NCI-H1417 (cell line): ENCODE measurements at regions not wholly inside any gene's neighbourhood (a gene's known extent, or its start where the extent isn't known, plus 50 kb on each side); places are given as distances from the start of the nearest gene placed in this dataset.

Experiments
- DNase-seq, 3 experiments: peaks; one replicate each; lab custom pipeline; 2025; lab: John Stamatoyannopoulos, UW

DNA sequence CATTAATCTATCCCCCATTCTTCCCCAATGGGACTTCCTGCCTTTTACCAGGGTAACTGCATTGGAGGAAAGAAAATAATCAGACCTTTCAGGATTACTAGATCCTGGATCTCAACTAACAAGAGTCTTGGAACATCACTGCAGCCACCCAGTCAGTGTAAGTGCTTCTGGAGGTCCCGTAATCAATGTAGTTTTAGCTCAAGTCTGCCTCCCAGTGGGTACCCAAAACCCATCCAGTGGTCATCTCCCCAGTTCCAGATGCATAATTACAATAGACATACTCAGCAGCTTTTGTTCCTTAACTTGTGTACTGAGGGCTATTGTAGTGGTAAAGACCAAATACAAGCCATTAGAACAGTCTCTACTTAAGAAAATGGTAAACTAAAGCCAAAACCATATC lies 319.1 kb downstream of the GPATCH2 start:
- no peak for DNase-seq

DNA sequence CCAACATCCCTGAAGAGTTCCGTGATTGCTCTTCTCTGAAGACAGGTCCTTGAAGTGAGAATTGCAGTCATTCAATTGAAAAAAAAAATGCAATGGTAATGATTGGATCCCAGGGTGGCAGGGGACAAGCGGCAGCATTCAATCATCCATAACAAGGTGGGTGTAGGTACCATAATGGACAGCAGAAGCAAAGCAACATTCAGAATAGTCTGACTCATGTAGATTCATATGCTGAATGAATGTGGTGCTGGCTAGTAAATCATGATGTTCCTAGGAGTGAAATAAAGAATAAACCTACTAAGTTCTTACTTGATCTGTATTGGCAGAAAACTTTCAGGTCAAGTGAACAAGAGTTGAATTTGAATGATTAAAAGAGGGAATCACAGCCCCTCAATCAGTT lies 319.6 kb downstream of the GPATCH2 start:
- no peak for DNase-seq

DNA sequence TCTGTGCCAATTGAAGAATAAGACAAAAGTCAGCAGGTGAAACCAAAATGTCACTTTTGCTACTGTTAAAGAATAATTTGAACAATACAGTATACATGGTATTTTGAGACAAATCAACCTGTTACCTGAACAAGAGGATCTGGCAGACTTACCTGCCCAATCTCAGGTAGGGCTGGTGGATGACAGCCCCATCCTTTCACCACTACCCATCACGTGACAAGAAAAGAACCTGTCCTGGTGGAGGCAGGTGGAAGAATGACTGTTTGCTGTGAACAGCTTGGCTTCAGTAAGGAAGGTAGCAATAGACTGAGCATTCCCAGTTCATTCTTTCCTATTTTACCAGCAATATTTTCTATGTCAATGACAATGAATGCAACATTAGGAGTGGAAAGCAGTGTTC lies 349.6 kb downstream of the GPATCH2 start:
- DNase-seq, result no peak

DNA sequence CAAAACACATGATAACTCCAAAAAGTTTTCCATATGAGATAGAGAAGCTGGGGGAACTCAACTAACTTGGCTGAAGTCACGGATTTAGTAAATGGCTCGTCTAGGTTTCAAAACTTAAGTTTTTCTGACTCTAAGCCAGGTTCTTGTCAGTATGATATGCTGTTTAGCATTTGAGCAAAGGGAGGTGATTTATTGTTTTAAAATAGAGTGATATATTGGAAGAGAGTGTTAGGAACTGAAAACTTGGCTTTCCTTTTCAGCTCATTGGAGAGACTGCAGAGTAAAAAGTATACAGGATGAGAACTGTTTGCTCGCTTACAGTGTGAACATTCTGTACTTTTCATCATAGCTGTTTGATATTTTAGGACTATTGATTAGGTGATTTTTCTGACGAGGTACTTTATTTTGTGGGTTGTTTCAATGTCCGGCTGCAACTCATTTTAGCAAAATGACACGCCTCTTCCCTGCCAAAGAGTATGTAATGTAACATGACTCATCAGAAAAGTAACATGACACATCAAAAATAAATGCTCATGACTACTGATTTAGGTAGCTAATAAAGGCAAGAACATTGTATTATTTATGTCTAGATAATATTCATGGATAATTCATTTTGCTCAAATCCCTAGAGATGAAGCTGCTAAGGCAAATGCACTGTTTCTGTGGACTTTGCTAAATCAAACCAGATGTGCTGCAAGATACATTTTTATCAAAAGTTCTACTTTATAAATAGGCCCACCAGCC lies 355.1 kb downstream of the GPATCH2 start:
- no peak for DNase-seq

DNA sequence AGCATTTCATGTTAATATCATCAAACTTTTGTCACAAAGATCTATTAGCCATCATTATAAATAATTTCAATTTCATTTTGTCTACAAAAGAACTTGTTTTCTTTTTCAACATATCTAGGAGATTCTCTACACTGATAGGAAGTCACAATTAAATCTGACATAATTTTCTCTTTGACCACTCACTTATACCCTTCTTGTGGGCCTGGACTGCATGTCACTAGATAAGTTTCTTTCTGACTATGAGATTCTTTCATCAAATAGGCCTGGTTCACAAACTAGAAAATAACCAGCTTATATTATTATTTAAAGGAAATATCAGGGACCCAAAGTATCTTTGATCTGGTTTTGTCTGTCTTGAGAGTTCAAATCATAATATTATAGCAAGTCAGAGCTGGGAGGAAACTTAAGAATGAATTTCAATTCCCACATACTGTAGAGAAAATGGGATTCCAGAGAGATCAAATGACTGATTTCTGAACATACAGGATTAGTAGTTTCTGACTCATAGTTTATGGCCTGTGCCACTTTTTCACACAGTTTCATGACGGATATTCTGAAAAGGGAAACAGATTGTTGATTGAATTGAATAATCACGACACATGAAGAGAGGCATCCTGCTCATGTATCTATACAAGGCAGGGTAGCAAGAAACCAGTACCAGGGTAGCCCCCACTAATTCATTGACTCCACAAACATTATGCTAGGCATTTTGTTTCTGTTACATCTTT lies 355.8 kb downstream of the GPATCH2 start:
- DNase-seq, result no peak

DNA sequence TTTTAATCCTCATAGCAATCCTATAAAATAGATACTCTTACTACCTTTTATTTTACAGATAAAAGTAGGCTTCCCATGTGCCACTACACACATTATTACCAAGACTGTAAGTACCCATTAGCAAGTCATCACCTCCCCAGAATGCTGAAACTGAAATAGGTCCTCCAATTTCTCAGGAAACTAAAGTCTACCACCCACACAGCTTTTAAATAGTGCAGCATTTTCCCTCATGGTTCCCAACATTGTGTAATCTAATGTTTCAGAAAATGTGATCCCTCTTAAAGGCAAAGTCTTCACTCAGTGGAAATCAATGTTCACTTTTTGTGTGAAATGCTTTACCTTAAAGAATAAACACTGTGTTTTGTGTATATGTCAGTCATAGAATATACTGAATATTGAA lies 356.5 kb downstream of the GPATCH2 start:
- DNase-seq, result no peak

DNA sequence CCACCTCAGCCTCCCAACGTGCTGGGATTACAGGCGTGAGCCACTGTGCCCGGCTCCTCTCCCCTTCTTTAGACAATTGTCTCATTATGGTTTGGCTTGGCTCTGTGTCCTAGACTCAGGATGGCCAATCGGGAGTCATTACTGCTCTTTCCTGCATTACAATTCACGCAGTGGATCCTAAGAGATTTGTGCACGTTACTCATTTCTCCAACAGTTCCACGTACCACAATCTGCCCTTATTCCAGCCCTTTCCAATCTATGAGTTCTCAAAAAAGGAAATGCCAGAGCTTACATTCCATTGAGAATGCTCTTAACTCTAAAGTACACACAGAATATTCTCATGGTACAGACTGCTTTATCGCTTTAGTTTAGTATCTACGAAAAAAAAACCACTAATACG lies 357.0 kb downstream of the GPATCH2 start:
- DNase-seq, result no peak

DNA sequence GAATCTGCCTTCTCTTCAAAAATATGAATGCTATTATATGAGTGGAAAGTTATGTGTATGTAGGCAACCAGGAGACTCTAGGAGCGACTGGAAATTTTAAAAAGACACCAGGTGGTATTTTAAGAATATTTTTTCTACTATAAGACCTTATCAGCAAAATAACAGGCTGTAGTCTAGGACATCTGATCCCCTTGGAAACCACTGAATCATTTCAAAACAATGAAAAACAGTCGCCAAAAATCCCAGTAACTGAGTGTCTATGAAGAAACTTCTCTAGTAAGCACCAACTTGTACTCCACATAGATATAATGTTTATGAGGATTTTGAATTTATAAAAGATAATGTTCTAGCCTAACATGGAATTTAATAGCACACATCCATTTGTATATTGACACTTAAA lies 358.5 kb downstream of the GPATCH2 start:
- no peak for DNase-seq

DNA sequence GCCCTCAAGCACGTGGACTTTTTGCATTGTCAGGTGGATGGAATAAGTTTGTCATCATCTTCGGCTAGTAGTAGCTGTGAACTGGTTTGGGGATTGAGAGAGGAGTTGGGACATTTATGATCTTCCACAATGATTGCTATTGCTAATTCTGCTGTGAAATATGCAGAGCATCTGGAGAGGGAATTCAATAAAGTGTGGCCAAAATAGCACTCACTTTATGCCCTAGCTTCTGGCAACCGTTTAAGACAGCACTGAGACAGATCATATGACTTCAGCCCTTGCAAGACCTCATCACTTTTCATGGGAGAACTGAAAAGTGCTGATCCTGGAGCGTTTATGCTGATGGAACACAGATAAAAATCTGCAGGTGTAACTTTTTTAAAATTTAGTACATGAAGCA lies 360.8 kb downstream of the GPATCH2 start:
- DNase-seq, result no peak

DNA sequence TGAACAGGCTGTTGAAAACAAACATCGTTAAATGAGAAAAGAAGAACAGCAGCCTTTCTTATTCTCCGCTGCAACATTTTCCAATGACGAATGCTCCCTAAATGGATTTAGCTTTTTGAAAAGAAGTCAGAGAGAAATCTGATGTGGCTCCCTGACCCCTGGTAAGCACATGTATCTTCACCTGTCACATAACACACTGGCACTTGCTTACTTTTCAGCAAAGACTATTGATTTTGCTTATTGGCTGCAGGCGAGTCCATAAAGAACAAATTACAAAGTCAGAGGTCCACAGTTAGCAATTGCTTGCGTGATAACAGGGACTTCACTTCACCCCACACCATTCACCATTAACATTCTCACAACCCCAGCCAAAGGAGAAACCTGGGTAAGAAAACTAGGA lies 362.8 kb downstream of the GPATCH2 start:
- peak in 1 of 3 experiments; percentile 20 for DNase-seq

DNA sequence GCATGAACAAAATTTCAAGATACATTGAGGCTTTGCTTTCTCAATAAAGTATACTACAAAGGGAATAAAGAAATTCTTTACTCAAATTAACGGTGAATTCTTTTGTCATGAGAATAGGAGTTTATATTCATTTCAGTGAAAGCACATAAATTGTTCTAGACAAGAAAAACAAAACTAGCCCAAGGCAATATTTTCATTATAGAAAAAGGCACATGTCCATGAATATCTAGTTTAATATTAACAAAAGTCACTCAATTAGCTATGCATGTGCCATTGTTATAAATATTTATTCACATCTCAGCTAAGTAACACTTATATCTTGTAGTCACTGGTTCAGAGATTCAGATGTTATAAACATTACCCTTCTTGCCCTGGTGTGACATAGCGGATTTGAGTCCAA lies 369.3 kb downstream of the GPATCH2 start:
- DNase-seq, result no peak

DNA sequence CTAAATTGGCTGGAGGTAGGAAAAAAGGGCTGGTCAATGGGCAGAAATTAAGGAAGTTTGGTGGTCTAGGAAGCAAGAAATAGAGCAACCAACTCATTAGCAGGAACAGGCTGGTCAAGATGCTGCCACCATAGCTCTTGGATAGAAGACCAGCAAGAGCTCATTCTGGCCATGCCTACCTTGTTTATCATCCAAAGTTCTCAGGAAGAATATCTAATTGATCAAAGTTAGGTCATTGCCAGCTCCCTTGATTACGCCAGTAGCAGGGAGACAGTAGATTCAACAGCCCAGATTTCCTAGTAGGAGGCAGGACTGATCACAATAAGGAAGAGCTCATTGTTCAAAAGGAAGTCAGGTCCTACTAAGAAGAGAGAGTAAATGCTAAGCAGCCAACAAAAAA lies 370.2 kb downstream of the GPATCH2 start:
- DNase-seq, result no peak

DNA sequence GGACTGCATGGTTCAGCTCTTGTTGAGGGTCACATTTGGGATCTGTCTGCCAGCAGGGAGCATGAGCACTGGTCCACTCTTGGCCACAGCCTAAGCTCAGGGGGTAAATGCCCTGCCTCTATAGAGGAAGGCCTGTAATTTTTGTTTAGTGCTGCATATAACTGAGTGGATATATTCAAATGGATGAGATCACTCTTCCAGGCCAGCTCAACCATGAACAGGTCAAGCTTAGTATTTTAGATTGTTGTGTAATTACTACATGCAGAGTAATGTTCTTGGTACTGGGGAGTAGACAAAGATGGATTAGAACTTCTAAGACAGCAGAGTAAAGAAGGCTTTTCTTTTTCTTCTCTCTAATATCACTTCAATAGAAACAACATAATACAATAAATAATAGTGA lies 376.9 kb downstream of the GPATCH2 start:
- DNase-seq, result no peak

DNA sequence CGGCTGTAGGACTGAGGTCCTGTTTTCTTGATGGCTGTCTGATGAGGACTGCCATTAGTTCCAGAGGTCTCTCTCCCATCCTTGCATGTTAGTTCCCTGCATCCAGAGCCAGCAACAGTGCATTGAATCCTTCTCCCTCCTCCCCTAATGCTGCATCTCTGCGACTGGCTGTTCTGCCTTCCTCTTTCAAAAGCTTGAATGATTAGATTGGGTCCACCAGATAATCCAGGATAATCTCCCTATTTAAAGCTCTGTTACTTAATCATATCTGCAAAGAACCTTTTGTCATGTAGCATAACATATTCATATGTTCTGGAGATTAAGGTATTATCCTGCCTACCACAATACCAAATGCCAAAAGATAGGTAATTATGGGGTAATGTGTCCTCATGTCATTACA lies 377.5 kb downstream of the GPATCH2 start:
- no peak for DNase-seq

DNA sequence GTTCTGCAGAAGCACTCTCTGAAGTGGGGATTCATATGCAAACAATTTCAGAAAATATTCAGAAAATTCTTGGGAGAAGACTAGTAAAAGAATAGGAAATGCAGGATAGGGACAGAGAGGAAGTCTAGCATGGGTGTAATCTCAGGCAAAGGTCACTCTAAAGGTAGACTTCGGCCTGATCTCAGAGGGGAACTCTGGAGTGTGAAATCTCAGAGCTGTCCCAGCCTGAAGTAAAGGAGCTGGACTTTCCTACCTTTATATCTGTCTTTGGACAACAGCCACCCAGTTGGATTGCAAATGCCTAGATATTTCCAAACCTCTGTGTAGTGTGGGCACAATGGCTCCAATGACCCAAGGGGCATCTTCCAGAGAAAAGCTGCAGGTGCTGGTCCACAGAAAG lies 379.8 kb downstream of the GPATCH2 start:
- DNase-seq, result no peak

DNA sequence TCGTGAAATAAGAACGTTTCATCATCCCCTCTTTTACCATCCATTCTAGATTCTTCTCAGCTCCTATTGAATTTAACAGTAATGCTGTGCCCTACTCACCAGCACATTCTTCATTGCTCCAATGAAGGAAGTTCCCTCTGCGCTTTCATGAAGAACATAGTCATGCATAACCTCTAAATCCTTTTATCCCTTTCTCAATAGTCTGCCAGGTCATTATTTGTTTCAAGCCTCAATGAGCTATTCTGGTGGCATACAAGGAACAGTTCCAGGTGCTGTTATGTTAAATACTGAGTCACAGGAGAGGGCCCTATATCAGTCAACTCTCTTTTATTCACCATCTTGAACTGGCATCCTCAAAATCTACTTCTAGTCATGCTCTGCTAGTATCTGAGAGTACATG lies 381.0 kb downstream of the GPATCH2 start:
- DNase-seq, result no peak

DNA sequence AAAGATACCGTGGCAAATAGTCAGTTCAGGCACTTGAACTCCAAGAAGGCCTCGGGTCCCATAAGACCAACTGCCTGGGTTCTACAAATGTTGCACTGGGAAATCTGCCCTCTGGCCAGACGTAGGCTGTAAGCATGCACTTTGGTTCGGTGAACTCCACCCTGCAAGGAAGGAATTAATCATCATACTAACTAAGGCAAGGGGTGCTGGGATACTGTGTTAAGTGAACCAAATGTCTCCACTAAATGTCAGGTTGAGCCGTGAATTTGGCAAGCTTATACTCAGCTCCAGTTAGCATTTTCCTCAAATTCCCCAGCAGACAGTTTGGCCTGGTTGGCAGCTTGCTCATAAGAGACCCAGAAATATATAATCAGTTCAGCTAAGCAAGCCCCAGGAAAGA lies 385.9 kb downstream of the GPATCH2 start:
- no peak for DNase-seq

DNA sequence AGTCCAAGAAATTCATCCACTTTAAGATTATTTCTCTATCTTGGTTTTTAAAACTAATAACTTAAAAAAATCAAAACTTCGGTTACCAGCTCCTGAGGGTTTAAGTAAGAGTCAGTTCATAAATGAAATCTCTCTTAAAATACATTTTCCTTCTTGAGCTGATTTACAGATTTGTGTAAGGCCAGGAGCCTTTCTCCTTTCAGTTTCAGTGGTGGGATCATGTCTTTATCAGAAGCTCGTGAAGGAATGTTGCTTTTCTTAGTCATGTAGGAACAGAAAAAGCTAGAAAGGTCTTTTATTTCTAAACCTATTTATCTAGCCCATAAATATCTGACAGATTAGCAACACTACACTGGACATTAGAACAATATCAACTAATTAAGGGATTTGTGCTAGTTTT lies 390.2 kb downstream of the GPATCH2 start:
- DNase-seq, result no peak

DNA sequence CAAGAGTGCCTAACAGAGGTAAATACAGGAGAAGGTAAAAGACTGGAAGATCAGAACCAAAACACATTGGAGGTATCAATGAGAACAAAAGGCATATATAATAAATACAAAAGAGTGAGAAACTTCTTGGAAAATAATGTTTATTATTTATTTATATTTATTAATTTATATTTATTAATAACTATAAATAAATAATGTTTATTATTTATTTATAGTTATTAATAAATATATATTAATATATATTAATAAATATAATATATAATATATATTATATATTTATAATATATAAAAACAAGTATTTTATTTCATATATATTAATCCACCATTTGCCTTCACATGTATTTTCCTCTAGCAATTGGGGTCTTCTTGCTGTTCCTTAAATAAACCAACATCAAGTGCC lies 391.9 kb downstream of the GPATCH2 start:
- no peak for DNase-seq

DNA sequence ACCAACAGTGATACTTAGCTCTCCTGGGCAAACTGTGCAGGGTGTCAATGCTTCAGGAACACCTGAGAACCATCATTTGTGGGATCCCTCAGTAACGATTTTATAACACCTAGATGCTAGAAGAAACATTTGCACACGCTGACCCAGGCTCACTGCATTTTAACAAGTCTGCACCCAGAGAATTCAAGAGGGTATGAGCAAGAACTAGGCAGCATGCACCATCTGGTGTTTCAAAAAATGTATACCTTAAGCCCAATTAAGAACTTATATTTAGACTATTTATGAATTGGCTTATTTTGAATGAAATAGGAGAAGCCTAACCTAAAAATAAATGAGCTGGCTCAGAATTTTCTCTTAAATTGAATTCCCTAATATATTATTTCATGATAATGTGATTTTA lies 400.5 kb downstream of the GPATCH2 start:
- DNase-seq, result peak in 1 of 3 experiments; percentile 14

DNA sequence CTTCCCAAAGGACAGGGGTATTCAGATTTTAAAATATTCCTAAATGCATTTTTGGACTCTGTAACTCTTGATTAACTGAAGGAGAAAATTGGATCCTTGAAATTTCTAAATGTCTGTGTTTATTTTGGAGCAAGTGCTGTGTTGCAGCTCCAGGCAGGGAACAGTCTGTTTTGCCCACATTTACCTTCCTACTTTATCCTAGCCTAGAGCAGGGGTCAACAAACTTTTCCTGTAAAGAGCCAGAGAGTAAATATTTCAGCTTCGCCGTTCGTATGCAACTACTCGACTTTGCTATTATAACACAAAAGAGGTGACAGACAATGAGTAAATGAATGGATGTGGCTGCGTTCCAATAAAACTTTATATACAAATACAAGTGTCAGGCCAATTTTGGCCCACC lies 402.2 kb downstream of the GPATCH2 start:
- DNase-seq, result no peak

DNA sequence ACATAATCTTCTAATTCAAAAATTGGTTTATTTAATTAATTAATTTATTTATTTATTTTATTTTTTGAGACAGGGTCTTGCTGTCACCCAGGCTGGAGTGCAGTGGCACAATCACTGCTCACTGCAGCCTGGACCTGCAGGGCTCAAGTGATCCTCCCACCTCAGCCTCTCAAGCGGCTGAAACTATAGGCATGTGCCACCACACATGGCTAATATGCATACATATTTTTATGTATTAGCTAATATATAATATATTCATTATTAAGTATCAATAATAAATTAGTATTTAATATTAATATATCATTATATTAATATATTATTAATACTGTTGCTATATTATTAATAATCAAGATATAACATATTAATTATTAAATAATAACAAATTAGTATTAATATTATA lies 406.7 kb downstream of the GPATCH2 start:
- no peak for DNase-seq

DNA sequence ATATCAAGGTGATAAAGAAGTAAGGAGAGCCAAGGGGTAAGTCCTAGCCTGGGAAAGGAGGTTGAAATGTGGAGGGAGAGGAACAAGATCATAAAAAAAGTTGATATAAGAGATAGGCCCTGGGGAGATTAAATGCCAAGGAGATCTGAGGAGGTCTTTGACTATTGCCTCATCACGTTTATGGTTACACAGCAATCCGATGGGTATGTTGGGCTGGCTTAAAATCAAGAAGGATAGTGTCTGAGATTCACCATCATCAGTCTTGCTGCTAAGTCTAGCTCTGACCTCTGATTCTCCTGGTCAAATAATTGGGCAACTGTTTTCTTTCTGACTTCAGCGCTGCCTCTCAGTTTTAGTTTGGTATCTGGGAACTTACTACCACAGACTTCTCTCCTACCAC lies 416.3 kb downstream of the GPATCH2 start:
- DNase-seq, result no peak

DNA sequence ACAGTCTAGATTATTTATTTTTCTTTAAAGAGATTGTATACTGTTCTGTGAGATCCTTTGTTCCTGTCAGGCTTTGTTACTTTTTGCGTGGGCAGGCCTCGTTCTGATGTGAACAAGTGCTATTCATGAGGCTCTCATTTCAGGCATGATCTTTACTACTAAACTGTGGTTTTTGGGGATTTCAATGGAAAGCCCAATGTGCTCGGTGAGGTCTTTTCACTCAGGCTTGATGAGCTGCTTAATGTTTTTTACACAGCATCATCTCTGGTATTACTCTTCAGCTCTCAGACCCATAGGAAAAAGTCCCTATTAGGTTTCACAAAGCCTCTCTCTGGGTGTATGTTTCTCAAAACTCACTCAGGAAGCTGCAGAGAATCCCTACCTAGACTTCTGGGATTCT lies 419.4 kb downstream of the GPATCH2 start:
- no peak for DNase-seq
